ENCODE measurements at regions not wholly inside any gene's neighbourhood (a gene's known extent, or its start where the extent isn't known, plus 50 kb on each side); places are given as distances from the start of the nearest gene placed in this dataset.

GRCh38 chr5:99949361-99949760, 585.8 kb upstream of the FAM174A start:
- TF ChIP-seq, protein P1, sequence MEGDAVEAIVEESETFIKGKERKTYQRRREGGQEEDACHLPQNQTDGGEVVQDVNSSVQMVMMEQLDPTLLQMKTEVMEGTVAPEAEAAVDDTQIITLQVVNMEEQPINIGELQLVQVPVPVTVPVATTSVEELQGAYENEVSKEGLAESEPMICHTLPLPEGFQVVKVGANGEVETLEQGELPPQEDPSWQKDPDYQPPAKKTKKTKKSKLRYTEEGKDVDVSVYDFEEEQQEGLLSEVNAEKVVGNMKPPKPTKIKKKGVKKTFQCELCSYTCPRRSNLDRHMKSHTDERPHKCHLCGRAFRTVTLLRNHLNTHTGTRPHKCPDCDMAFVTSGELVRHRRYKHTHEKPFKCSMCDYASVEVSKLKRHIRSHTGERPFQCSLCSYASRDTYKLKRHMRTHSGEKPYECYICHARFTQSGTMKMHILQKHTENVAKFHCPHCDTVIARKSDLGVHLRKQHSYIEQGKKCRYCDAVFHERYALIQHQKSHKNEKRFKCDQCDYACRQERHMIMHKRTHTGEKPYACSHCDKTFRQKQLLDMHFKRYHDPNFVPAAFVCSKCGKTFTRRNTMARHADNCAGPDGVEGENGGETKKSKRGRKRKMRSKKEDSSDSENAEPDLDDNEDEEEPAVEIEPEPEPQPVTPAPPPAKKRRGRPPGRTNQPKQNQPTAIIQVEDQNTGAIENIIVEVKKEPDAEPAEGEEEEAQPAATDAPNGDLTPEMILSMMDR (IDR thresholded peaks at IDR 0.05; ENCODE audit: low read length), result no peak
- no peak for TF ChIP-seq EZH2 (optimal IDR thresholded peaks at IDR 0.05; ENCODE audit: low read depth, low read length)

Data from MM.1S (cell line).